IPS-15b (cell line): ENCODE measurements at regions not wholly inside any gene's neighbourhood (a gene's known extent, or its start where the extent isn't known, plus 50 kb on each side); places are given as distances from the start of the nearest gene placed in this dataset.

ENCODE experiments used
- H3K27me3 ChIP-seq: one replicate; pipeline ENCODE4 v1.6.1; 2013; ENCODE audit warnings: low read length; ENCODE audit not compliant: control insufficient read depth, insufficient read depth
- H3K36me3 ChIP-seq: one replicate; pipeline ENCODE4 v1.6.1; 2013; ENCODE audit warnings: low read length; ENCODE audit not compliant: control insufficient read depth, insufficient read depth
- H3K4me1 ChIP-seq: one replicate; pipeline ENCODE4 v1.6.1; 2013; ENCODE audit warnings: mild to moderate bottlenecking, low read length; ENCODE audit not compliant: control insufficient read depth, insufficient read depth
- H3K4me3 ChIP-seq: one replicate; pipeline ENCODE4 v1.5.1; 2013; ENCODE audit warnings: low read depth, low read length
- H3K9ac ChIP-seq: one replicate; pipeline ENCODE4 v1.6.1; 2013; ENCODE audit warnings: low read depth, mild to moderate bottlenecking, low read length
- H3K9me3 ChIP-seq: one replicate; pipeline ENCODE4 v1.6.1; 2013; ENCODE audit warnings: mild to moderate bottlenecking, low read length; ENCODE audit not compliant: control insufficient read depth, insufficient read depth

- no peaks in the 10 kb centered on the region for H3K27me3 ChIP-seq
- peaks cover 6% of the 10 kb centered on the region for H3K9me3 ChIP-seq
- H3K36me3 ChIP-seq, result no peaks in the 10 kb centered on the region
- H3K4me1 ChIP-seq, result no peaks in the 10 kb centered on the region
- H3K9ac ChIP-seq, result no peak overlapping the region
- H3K4me3 ChIP-seq, result no peak overlapping the region
Observed at GRCh38 chr2:240362216-240362755, 73.2 kb upstream of the GPC1 start.

- peaks cover 6% of the 10 kb centered on the region for H3K9me3 ChIP-seq
- no peak overlapping the region for H3K4me3 ChIP-seq
- H3K9ac ChIP-seq, result no peak overlapping the region
- H3K36me3 ChIP-seq, result no peaks in the 10 kb centered on the region
- no peaks in the 10 kb centered on the region for H3K27me3 ChIP-seq
- H3K4me1 ChIP-seq, result no peaks in the 10 kb centered on the region
Observed at GRCh38 chr2:240362826-240363745, 72.4 kb upstream of the GPC1 start.

- Histone ChIP-seq H3K4me1 (no peaks in the 10 kb centered on the region), H3K27me3 (no peaks in the 10 kb centered on the region), H3K9ac (no peak overlapping the region), H3K4me3 (no peak overlapping the region), H3K36me3 (no peaks in the 10 kb centered on the region), H3K9me3 (peaks cover 6% of the 10 kb centered on the region)
Observed at GRCh38 chr2:240363746-240364581, 71.5 kb upstream of the GPC1 start.

GRCh38 chr2:240364582-240364960, 70.9 kb upstream of the GPC1 start:
- Histone ChIP-seq H3K4me1 (no peaks in the 10 kb centered on the region), H3K4me3 (no peak overlapping the region), H3K27me3 (no peaks in the 10 kb centered on the region), H3K9ac (no peak overlapping the region), H3K36me3 (no peaks in the 10 kb centered on the region), H3K9me3 (peaks cover 6% of the 10 kb centered on the region)

- no peak overlapping the region for H3K4me3 ChIP-seq
- H3K27me3 ChIP-seq, result no peaks in the 10 kb centered on the region
- H3K9ac ChIP-seq, result no peak overlapping the region
- peaks cover 6% of the 10 kb centered on the region for H3K9me3 ChIP-seq
- no peaks in the 10 kb centered on the region for H3K36me3 ChIP-seq
- no peaks in the 10 kb centered on the region for H3K4me1 ChIP-seq
Observed at GRCh38 chr2:240364961-240365775, 70.3 kb upstream of the GPC1 start.

- H3K27me3 ChIP-seq, result no peaks in the 10 kb centered on the region
- no peak overlapping the region for H3K9ac ChIP-seq
- H3K36me3 ChIP-seq, result no peaks in the 10 kb centered on the region
- no peak overlapping the region for H3K4me3 ChIP-seq
- no peaks in the 10 kb centered on the region for H3K4me1 ChIP-seq
- H3K9me3 ChIP-seq, result no peaks in the 10 kb centered on the region
Observed at GRCh38 chr2:240365971-240366471, 69.4 kb upstream of the GPC1 start.

- Histone ChIP-seq H3K27me3 (no peaks in the 10 kb centered on the region), H3K36me3 (no peaks in the 10 kb centered on the region), H3K9ac (no peak overlapping the region), H3K4me1 (no peaks in the 10 kb centered on the region), H3K9me3 (no peaks in the 10 kb centered on the region), H3K4me3 (no peak overlapping the region)
Observed at GRCh38 chr2:240366901-240367300, 68.6 kb upstream of the GPC1 start.

- Histone ChIP-seq H3K4me1 (no peaks in the 10 kb centered on the region), H3K27me3 (no peaks in the 10 kb centered on the region), H3K9ac (no peak overlapping the region), H3K4me3 (no peak overlapping the region), H3K9me3 (no peaks in the 10 kb centered on the region), H3K36me3 (no peaks in the 10 kb centered on the region)
Observed at GRCh38 chr2:240367721-240368120, 67.7 kb upstream of the GPC1 start.

- Histone ChIP-seq H3K4me1 (no peaks in the 10 kb centered on the region), H3K9me3 (no peaks in the 10 kb centered on the region), H3K36me3 (no peaks in the 10 kb centered on the region), H3K4me3 (no peak overlapping the region), H3K9ac (no peak overlapping the region), H3K27me3 (no peaks in the 10 kb centered on the region)
Observed at GRCh38 chr2:240368781-240369331, 66.6 kb upstream of the GPC1 start.

GRCh38 chr2:240369335-240369734, 66.1 kb upstream of the GPC1 start:
- H3K4me3 ChIP-seq, result no peak overlapping the region
- no peak overlapping the region for H3K9ac ChIP-seq
- H3K4me1 ChIP-seq, result no peaks in the 10 kb centered on the region

More at GRCh38 chr2:240369335-240369734, 66.1 kb upstream of the GPC1 start:
- Histone ChIP-seq H3K9me3 (no peaks in the 10 kb centered on the region), H3K27me3 (no peaks in the 10 kb centered on the region), H3K36me3 (no peaks in the 10 kb centered on the region)
